Activated CD8-positive, alpha-beta memory T cell treated with anti-CD3 and anti-CD28 coated beads for 24 hours (primary cell): ENCODE measurements at regions not wholly inside any gene's neighbourhood (a gene's known extent, or its start where the extent isn't known, plus 50 kb on each side); places are given as distances from the start of the nearest gene placed in this dataset.

Experiments
- DNase-seq: peaks from one replicate; pipeline ENCODE4 v3.0.0-alpha.2; 2020

DNA sequence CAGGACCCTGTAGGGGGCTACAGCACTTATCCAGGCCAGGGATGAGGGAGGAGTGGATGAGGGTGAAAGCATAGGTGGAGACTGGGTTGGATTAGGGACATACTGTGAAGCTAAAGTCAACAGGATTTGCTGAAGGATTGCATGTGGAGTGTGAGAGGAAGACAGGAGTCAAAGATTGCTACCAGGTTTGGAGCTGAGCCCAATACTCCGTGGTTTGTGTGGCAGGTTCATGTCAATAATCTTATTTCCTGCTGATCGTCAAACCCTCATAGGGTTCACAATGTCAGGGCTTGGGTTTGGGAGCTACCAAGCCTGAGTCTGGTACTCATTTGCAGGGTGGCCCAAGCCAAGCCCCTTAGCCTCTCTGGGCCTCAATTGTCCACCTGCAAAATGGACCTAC is 77.1 kb upstream of the PLXNC1 start:
- DNase-seq: no peak

DNA sequence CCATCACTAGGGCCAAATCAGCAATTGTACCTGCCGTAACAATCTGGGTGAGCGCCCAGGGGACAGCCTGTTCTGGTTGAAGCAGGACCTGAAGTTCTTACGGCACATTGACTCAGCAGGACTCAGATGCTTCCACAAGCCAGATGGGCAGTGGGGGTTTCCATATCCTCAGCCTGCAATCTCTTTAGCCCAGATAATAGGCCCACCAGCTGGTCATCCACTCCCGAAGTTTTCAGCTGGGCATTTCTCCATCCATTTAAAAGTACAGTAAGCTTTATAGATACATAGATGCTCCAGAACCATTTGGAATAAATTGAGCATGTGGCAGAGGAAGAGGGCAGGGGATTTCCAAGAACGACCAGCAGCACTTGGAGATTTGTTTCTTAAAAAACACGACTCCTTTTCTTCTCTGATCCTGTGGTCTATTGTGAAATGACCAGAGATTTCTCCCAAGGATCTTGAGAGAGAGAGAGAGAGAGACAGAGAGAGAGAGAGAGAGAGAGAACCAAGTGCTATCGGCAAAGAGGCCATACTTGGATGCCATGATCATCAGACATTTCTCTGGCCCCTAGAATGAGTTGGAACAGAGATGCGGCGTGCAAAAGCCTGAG is 74.8 kb upstream of the PLXNC1 start:
- no peak for DNase-seq

DNA sequence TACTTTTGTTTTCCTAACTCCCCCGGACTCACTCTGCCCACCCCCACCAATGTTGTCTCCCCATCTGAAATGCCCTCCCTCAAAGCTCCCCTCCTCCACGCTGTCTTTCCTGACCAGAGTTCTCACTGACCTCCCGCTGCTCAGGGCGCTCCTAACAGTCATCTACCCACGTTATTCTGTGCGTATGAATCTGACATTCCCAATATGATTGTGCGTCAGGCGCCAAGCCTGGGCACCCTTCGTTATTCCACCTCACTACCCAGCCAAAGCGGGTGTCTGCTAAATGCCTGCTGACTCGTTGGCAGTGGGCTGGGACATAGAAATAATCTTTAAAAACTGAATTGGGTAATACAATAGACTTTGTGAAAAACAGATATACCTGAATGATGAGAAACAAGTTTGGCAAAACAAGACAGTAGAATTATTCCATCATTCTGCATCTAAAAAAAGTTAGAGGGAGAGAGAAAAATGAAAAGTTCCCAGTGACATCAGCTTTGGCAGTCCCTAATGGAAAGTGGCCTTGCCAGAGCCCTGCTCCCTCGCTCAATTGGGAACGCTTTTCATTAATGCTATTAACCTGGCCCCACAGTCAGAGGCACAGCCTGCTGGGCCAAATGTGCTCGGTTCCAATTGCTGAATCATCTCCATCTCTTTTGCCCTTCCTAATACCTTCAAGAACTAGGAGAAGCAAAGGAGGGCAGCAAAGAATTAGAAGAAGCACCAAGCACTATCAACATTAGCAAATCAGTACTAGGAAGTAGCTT is 74.0 kb upstream of the PLXNC1 start:
- no peak for DNase-seq

DNA sequence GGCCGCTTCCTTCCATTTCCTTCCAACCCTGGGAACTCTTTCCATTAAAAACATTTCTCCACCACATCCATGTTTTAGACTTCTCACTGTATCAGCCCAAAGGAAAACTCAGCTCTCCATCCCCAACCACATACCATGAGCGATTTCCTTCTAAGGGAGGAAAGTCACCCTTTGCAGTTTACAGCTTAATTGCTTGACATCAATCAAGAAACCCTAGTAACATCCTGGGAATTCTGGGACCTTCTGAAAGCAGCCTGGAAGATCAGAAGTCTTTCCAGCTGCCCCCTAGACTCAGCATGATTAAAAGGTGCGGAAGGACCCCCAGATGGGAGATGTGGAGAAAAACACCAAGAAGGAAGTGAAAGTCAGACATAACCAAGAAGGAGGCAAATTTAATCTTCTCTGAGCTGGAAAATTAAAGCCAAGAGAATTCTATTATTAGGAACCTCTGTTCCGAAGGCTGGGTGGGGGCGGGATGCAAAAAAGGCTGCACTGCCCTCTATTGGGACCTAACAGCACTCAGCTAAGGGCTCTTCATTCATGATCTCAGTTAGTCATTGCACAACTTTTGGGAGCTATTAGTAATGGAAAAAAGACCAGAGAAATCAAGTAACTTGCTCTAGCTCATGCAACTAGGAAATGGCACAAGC is 73.3 kb upstream of the PLXNC1 start:
- no peak for DNase-seq

DNA sequence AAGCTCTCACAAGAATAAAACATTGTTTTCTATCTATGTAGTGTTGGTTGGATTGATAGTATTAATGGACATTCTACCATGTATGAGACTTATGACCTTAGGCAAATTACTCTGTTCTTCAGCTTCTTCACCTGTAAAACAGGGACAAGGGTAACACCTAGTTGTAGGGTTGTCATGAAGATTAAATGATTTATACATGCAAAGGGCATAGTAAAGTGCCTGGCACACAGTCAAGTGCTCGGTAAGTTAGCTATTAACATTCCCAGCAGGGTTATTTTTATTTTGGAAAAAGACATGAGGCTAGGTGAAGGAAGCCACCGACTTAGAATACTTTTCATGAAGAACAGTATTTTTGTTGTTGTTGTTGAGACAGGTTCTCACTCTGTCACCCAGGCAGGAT is 71.2 kb upstream of the PLXNC1 start:
- DNase-seq: no peak

DNA sequence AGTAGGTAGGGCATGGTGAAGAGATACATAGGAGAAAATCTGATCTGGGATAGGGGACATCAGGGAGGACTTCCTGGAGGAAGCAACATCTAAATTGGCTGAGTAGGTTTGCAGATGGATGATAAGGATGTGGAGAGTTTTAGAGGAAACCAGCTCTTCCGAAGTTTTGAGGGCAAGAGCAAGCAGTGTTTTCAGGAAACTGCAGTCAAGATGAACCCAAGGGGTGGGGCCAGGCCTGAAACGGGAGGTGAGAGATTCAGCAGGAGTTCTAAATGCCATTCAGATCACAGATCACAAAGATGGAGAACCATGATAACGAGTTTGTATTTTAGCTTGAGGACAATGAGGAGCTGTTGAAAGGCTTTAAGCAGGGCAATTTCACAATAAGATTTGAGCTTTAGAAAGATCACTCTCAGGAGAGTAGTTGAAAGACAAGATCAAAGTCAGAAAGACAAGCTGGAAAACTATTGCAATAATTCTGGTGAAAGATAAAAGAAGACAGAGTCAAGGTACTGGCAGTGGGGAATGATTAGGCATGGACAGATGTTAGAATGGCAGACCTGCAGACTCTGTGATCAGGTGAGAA is 70.1 kb upstream of the PLXNC1 start:
- DNase-seq: no peak

DNA sequence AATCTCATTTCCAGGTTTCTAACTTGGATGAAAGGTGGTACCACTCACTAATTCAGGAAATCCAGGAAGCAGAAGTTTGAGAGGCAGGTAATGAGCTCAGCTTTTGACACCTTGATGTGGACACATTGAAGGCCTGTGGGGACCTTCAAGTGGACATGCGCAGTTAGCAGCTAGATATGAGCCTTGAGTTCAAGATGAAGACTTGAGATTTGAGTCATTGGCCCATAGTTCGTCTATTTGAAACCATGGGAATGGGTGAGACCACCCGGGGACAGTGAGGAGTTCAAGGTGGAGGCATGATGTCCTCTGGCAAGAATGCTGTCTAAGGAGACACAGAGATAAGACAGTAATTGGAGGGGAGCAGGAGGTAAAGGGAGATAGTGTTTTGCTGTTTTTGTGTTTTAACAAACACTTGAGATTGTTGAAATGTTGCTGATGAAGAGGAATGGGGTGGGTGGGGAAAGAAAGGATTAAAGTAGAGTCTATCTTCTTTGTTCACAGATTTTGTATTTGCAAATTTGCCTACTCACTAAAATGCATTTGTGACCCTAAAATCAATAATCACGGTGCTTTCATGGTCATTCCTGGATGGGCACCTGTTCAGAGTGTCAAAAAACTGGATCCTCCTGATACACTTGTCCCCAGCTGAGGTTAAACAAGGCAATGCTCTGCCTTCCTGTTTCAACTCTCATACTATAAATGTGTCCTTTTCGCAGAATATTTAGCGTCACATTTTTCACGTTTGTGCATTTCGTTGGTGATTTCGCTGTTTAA is 69.5 kb upstream of the PLXNC1 start:
- DNase-seq: no peak

GRCh38 chr12:94079566-94080340 is 68.6 kb upstream of the PLXNC1 start:
- DNase-seq: no peak

DNA sequence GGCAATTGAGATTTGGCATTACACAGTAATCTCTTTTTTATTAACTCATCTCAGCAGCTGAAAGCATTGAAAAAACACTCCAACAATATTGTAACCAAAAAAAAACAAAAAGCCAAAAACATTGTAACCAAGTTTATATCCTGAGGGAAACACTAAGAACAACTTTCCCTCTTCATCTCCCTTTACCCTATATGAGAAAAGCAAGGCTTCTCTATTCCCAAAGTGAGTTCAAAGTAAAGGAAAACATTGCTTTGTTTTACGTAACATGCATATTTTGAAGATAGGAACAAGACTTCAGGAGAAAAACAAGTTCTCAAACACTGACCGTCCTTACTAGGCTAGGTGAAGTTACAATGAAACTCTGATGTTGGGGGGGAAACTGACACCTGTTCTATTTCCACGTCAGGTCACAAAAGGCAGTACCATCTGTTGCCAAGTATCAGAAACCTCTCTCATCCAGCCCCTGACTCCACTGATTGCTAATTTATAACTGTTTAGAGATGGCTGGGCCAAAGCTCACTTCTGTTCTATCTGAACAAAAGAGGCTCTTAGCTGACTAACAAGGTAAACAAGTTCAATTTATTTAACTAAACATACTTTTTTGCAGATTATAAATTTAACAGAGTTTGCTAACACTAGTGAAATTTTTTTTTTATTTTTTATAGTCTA is 67.9 kb upstream of the PLXNC1 start:
- DNase-seq: no peak

GRCh38 chr12:94082690-94083089 is 65.7 kb upstream of the PLXNC1 start:
- no peak for DNase-seq

- no peak for DNase-seq
Measured at GRCh38 chr12:94089891-94090290, 58.5 kb upstream of the PLXNC1 start.

DNA sequence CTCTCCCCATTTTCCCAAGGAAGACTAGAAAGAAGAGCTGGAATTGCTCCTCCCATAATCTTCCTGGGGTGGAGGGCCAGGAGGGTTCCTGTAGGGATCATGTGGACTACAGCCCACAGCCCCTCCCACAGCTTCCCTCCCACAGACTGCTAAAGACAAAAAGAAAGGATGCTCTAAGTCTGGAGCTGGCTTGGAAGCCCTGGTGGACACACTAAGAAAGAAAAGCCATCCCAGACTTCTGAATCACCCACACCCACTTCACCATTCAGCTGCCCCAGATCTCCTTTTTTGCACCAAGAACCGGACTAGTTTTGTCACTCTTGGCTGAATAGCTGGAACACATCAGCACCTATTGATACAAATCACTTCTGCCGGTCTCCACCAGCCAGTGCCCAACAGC is 56.8 kb upstream of the PLXNC1 start:
- no peak for DNase-seq

- DNase-seq: no peak
Measured at GRCh38 chr12:94092516-94093241, 55.7 kb upstream of the PLXNC1 start.

- no peak for DNase-seq
Measured at GRCh38 chr12:94094700-94095099, 53.7 kb upstream of the PLXNC1 start.

DNA sequence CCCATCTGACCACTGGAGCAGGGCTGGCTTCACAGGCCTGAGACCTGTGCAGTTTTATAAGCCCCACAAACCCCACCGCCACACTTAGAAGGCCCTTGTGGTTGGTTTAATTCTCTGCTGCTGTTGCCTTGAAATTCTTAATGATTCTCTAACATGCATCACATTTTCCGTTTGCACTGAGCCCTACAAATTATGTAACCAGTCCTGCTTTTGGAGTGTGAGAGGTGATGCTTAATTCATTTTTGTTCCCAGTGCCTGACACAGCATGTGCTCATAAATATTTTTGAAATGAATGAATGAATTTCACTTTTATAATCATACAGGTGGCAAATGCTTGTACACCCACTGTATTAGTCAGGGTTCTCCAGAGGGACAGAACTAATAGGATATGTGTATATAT is 52.8 kb upstream of the PLXNC1 start:
- no peak for DNase-seq

DNA sequence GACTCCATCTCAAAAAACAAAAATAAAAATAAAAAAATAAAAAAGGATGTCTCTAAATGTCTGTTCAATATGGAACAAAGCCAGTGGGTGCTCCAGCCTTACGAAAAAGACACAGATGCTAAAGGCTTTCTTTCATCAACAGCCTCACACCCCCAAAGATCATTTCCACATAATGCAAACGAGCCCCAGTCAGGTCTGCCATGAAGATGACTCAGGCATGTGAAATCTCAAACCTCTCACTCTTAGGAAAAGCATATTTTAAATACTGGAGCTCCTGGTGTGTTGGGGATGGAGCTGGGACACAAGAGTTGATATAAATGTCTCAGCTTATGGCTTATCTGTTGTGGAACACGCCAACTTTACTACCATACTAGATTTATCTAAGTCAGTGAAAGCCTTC is 49.9 kb upstream of the PLXNC1 start:
- DNase-seq: no peak
